T-helper 2 cell (primary cell): ENCODE measurements at regions not wholly inside any gene's neighbourhood (a gene's known extent, or its start where the extent isn't known, plus 50 kb on each side); places are given as distances from the start of the nearest gene placed in this dataset.
"Not testable (repeated sequence)": the region's sequence is repeated elsewhere in the genome, so short reads cannot be mapped to it uniquely, and the experiment has no call there.

Experiments used
- DNase-seq, 5 experiments: peaks; one replicate each; pipeline versions ENCODE4 v3.0.0 to v3.0.0-alpha.2; 2012 to 2022

GRCh38 chr7:114279901-114280300 is 134.7 kb upstream of the FOXP2 start:
- no peak for DNase-seq

DNA sequence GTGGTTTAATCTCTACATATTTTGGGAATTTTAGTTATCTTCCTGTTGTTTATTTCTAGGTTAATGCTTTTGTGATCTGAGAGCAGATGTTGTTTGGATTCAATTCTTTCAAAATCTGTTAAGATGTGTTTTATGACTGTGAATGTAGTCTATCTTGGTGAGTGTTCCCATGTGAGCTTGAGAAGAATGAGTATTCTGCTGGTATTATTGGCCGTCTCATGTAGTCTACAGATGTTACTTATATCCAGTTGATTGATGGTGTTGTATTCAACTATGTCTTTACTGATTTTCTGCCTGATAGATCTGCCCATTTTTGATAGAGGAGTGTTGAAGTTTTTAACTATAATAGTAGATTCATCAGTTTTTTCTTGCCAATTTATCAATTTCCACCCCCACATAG is 141.4 kb upstream of the FOXP2 start:
- DNase-seq: no peak

- no peak for DNase-seq
Measured at GRCh38 chr7:114269714-114270113, 144.9 kb upstream of the FOXP2 start.

GRCh38 chr7:114267550-114267949 is 147.1 kb upstream of the FOXP2 start:
- not testable (repeated sequence) for DNase-seq

GRCh38 chr7:114264023-114264422 is 150.6 kb upstream of the FOXP2 start:
- DNase-seq: no peak

- no peak for DNase-seq
Measured at GRCh38 chr7:114263219-114263618, 151.4 kb upstream of the FOXP2 start.

- DNase-seq: no peak
Measured at GRCh38 chr7:114255404-114255841, 159.2 kb upstream of the FOXP2 start.

- DNase-seq: no peak
Measured at GRCh38 chr7:114243646-114244045, 171.0 kb upstream of the FOXP2 start.

- no peak for DNase-seq
Measured at GRCh38 chr7:114242992-114243507, 171.6 kb upstream of the FOXP2 start.

DNA sequence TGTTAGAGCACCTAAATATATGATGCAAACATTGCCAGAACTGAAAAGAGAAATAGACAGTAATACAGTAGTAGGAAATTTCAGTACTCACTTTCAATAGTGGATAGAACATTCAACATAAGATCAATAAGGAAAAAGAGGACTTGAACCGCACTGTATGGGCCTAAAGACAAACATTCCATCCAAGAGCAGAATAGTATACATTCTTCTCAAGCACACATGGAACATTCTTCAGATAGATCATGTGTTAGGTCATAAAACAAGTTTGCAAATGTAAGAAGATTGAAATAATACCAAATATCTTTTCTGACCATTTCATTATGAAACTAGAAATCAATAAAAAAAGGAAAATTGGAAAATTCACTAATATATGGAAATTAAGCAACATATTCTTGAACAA is 185.4 kb upstream of the FOXP2 start:
- no peak for DNase-seq

- DNase-seq: no peak
Measured at GRCh38 chr7:114225784-114226183, 188.8 kb upstream of the FOXP2 start.

- no peak for DNase-seq
Measured at GRCh38 chr7:114218283-114218682, 196.3 kb upstream of the FOXP2 start.

DNA sequence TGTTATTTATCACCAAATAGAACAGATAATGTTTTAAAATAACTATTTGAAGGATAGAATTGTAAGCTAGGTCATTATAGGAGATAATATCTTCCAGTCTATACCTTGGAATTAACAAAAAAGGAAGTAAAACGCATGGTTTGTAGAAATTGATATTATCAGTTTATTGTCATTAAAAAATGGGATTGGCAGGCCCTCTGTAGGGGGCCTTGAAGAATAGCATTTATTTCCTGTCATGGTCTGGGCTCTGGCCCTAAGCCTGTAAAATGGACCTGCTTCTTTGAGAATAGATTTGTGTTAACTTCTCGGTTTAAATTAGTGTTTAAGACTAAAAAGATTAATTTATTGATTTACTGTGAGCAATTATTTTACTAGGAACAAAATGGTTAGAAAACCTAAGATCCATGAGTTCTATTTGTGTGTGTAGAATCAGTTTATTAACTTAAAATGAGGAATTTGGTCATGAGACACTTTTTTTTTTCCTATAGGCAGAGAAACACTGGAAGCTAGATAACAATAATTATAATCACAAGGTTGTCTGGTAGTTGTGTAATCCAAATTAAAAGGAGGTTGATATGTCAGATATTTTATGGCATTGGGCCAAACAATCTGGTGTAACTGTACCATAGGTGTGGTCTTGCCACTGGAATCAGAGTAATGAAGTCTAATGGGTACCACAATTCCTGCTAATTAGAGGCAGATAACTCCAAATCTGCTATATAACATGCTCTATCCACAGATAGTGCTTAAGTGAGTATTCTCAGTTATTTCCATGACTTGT is 197.4 kb upstream of the FOXP2 start:
- no peak for DNase-seq

GRCh38 chr7:114214466-114214865 is 200.1 kb upstream of the FOXP2 start:
- no peak for DNase-seq

DNA sequence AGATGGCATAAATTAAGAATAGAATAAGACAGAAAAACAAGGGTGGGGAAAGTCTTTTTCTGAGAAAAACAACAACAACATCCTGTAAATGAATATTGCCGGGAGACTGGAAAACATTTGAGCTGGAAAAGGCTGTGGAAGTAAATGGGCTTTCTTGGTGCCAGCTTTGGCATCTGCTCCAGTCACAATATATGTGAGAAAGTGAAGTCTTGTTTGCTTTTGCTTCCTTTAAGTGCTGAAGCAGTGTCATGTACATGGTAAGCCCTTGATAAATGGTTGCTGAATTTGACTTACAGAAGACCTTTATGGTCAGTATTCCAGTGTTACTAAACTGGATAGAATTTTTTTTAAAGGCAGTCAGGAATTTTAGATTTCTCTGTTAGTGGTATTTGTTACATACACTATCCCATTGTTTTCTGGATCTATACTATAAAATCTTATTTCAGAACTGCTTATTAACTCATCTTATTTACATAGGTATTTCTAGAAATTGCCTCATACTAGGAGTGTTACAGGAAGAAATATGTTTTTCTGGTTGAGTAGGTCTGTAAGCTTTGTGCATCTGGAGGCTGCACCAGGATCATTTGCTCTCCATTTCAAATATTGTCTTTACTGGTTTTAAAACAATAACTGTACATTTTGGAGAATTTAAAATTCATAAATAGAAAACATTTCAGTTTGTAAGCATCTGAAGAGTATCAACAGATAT is 201.7 kb upstream of the FOXP2 start:
- no peak for DNase-seq

- no peak for DNase-seq
Measured at GRCh38 chr7:114209968-114210367, 204.6 kb upstream of the FOXP2 start.

GRCh38 chr7:114206688-114207087 is 207.9 kb upstream of the FOXP2 start:
- no peak for DNase-seq

- DNase-seq: no peak
Measured at GRCh38 chr7:114196517-114196916, 218.1 kb upstream of the FOXP2 start.

- no peak for DNase-seq
Measured at GRCh38 chr7:114190387-114190786, 224.2 kb upstream of the FOXP2 start.

DNA sequence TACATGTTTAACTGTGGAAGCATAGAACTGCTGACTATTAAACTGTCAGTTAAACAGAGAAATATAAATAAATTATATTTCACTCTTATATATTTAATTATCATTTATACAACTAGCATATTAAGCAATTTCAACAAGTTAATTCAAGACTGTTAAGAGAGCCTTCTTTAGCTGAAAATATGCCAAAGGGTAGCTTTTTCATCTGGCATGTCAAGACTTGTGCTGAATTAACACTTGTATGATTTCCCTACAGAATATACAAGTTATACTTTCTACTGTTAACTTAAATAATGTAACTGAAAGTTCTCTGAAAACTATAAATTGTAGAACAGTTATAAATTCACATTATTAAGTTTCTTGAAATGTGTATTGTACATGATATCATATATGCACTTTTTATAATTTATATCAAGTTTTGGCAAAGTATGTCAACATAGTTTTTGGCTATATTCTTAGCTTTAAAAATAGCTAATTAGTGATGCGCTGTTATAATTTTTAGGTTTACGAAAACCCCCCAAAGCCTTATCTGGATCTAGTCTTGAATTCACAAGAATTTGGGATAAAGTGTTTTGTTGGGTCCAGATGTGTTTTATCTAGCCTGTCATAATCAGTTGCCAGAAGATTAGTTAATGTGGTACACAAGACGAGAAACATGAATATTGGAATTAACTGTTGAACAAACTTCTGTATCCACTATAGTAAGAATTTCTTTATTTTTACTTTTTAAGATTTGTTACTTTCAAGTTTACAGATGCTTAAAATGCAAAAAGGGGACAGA is 231.1 kb upstream of the FOXP2 start:
- DNase-seq: no peak

DNA sequence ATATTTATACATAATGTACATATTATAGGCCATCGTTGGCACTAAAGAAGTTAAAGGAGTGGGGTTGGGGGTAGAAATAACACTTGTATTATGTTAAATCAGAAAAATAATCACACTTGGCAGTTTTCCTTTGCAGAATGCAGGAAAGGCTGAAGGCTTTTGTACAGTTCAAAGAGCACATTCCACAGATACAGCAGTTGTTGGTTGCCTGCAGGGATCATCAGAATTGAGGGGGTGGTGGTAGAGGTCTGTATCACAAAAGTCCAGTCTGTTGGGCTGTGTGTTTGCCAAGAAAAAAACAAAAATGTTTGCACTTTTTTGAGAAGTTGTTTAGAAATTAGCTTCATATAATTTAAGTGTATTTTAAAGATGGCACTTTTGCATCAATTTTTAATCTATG is 231.8 kb upstream of the FOXP2 start:
- no peak for DNase-seq

DNA sequence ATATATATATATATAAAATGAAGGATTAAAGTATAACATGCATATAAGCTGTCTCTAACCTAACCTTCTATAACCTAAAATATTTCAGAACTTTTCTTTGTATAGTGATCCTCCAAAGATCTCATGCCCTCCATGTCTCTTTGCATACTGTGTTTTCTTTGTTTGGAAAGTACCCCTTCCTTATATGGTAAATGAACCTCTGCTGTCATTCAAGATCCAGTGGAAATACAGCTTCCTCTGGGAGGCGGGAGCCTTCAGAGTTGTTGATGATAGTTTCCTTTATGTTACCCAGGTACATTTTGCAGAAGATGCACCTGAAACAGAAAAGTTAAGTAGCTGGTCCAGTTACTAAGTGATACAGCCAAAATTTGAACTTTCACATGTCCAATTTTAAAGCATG is 233.3 kb upstream of the FOXP2 start:
- DNase-seq: no peak

DNA sequence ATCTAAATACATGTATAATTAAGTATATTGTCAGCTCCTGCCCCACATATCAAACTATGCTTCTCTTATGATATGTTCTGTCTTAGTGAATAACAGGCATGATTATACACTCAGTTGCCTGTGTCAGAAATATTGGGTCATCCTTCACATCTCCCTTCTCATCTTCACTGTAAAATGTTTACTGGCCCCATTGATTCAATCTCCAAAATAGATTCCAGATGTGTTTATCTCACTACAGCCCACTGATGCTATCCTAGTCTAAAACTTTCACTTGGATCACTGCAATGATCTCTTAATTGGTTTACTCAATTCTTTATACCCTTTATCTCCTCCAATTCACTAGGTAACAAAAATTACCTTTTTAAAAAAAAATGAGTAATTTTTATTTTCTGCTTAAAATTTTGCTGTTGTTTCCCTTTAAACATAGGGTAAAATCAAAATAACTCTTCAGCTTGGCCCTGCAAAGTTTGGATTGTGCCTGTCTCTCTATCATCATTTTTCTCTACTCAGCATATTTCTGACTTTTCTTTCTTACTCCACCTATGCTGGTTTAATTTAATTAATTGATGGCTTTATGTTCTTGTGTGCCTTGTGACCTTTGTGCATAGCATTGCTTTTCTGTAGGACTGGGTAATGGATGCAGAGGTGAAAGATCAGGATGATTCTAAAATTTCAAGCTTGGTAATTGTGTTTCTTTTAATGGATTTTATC is 233.9 kb upstream of the FOXP2 start:
- no peak for DNase-seq
